B cell (primary cell): ENCODE measurements at regions not wholly inside any gene's neighbourhood (a gene's known extent, or its start where the extent isn't known, plus 50 kb on each side); places are given as distances from the start of the nearest gene placed in this dataset.

Source experiments
- ATAC-seq: fragments of 200-7000 bp; cut with Tn5 transposase; one replicate; pipeline ENCODE4 v1.10.0; 2021; ENCODE audit warnings: low read depth, mild to moderate bottlenecking, moderate number of reproducible peaks, moderate library complexity
- CTCF ChIA-PET: fragments of 350-600 bp; sonication (Branson Sonifier 250); formaldehyde crosslinking; loops from one replicate; lab custom pipeline; 2021; ENCODE audit warnings: antibody characterized with exemption, inconsistent platforms; lab: Charles Lee
- POLR2A ChIA-PET: fragments of 350-600 bp; sonication (Branson Sonifier 250); formaldehyde crosslinking; loops from one replicate; lab custom pipeline; 2021; ENCODE audit warnings: antibody characterized with exemption; lab: Charles Lee
- DNase-seq: peaks from one replicate; pipeline ENCODE4 v3.0.0; 2013
- H2AFZ ChIP-seq: 2 replicates; pipeline ENCODE4 v1.6.1; 2012; ENCODE audit warnings: mild to moderate bottlenecking, low read depth, low read length; ENCODE audit not compliant: insufficient read depth, poor library complexity, severe bottlenecking
- H3K27ac ChIP-seq, 2 donors: 1 replicate in 1 of 2; 2 replicates in 1 of 2; pipeline ENCODE4 v1.5.1; 2012 to 2013; ENCODE audit warnings: low read length in 2 of 2, mild to moderate bottlenecking in 2 of 2, moderate library complexity in 1 of 2
- H3K27me3 ChIP-seq, 4 experiments: fragments of 200-600 bp in 1 of 4; sonication (generic) in 1 of 4; replicated peaks in 1 of 4; 1 replicate in 2 of 4; 2 replicates in 2 of 4; pipeline versions ENCODE4 v1.6.1 to v1.7.0; 2013 to 2016; ENCODE audit warnings: low read length in 3 of 4, mild to moderate bottlenecking in 2 of 4, mixed read lengths in 1 of 4, moderate library complexity in 1 of 4; ENCODE audit not compliant: insufficient read depth in 4 of 4, control insufficient read depth in 3 of 4; ENCODE audit errors: control extremely low read depth in 1 of 4
- H3K36me3 ChIP-seq, 2 experiments: replicated peaks in 1 of 2; 1 replicate in 1 of 2; 2 replicates in 1 of 2; pipeline versions ENCODE4 v1.6.1 to v1.7.1; 2013; ENCODE audit warnings: low read length in 1 of 2; ENCODE audit not compliant: insufficient read depth in 2 of 2, control insufficient read depth in 1 of 2; ENCODE audit errors: control extremely low read depth in 1 of 2, extremely low read depth in 1 of 2
- H3K4me1 ChIP-seq, 2 donors: fragments of 200-600 bp in 1 of 2; sonication (generic) in 1 of 2; 1 replicate in 1 of 2; 2 replicates in 1 of 2; pipeline versions ENCODE4 v1.5.1 to v1.6.1; 2013 to 2017; ENCODE audit warnings: low read length in 2 of 2; ENCODE audit not compliant: control insufficient read depth in 2 of 2, insufficient read depth in 2 of 2
- H3K4me2 ChIP-seq: replicated peaks from 2 replicates; pipeline ENCODE3; 2012; ENCODE audit warnings: mild to moderate bottlenecking, low read depth, low read length; ENCODE audit not compliant: poor library complexity, severe bottlenecking
- H3K4me3 ChIP-seq, 5 experiments: fragments of 200-600 bp in 1 of 5; sonication (generic) in 1 of 5; 1 replicate in 3 of 5; 2 replicates in 2 of 5; pipeline versions ENCODE4 v1.5.1 to v1.7.0; 2011 to 2016; ENCODE audit warnings: low read length in 4 of 5, mild to moderate bottlenecking in 4 of 5, low read depth in 2 of 5, control low read depth in 1 of 5, moderate library complexity in 1 of 5; ENCODE audit not compliant: insufficient read depth in 1 of 5; ENCODE audit errors: control extremely low read depth in 1 of 5, extremely low read depth in 1 of 5
- H3K79me2 ChIP-seq: fragments of 200-600 bp; sonication (generic); one replicate; pipeline ENCODE4 v1.6.0; 2016; ENCODE audit warnings: low read length; ENCODE audit not compliant: control insufficient read depth, insufficient read depth
- H3K9ac ChIP-seq: fragments of 200-600 bp; sonication (generic); 2 replicates; pipeline ENCODE4 v1.6.1; 2017; ENCODE audit warnings: mild to moderate bottlenecking, low read length, moderate library complexity
- H3K9me3 ChIP-seq, 3 donors: one replicate each; pipeline versions ENCODE4 v1.6.1 to v1.7.1; 2013; ENCODE audit warnings: low read length in 2 of 3; ENCODE audit not compliant: control insufficient read depth in 2 of 3, insufficient read depth in 1 of 3; ENCODE audit errors: control extremely low read depth in 1 of 3
- H4K20me1 ChIP-seq: 2 replicates; pipeline ENCODE4 v1.6.0; 2012; ENCODE audit warnings: mild to moderate bottlenecking, low read length; ENCODE audit not compliant: insufficient read depth, control insufficient read depth, poor library complexity, severe bottlenecking
- H3K27ac Mint-ChIP-seq: one replicate; pipeline ENCODE4 v1.8.0; 2021; ENCODE audit warnings: mixed read lengths
- H3K27me3 Mint-ChIP-seq: one replicate; pipeline ENCODE4 v1.8.0; 2021; ENCODE audit warnings: mixed read lengths
- H3K4me1 Mint-ChIP-seq: one replicate; pipeline ENCODE4 v1.8.0; 2021; ENCODE audit warnings: mixed read lengths
- H3K4me3 Mint-ChIP-seq: one replicate; pipeline ENCODE4 v1.8.0; 2021; ENCODE audit warnings: mixed read lengths
- H3K9me3 Mint-ChIP-seq: one replicate; pipeline ENCODE4 v1.8.0; 2022; ENCODE audit warnings: mixed read lengths; ENCODE audit not compliant: insufficient read depth
- CTCF ChIP-seq: fragments of 200-600 bp; IDR thresholded peaks from one replicate; pipeline ENCODE4 v1.8.0; 2022; ENCODE audit warnings: antibody characterized with exemption, mild to moderate bottlenecking
- EZH2 ChIP-seq: IDR thresholded peaks from 2 replicates; pipeline ENCODE4 v1.6.1; 2012; ENCODE audit warnings: borderline replicate concordance, low read depth, mild to moderate bottlenecking, moderate library complexity, low read length; ENCODE audit not compliant: insufficient read depth, poor library complexity, severe bottlenecking
- WGBS: methylation state at CpG from one replicate; pipeline ENCODE4 v1.1.5; 2013; ENCODE audit warnings: missing lambda C conversion rate; ENCODE audit not compliant: insufficient coverage; 5-methylcytosine and 5-hydroxymethylcytosine counted together
- intact Hi-C: fragments of 100-400 bp; cut with micrococcal nuclease; formaldehyde crosslinking; loops from one replicate; pipeline ENCODE4 v1.10.0; 2022

- H3K4me3 Mint-ChIP-seq: no peak overlapping the region
- H3K4me2 ChIP-seq: no peak overlapping the region
- no peaks in the 10 kb centered on the region for H4K20me1 ChIP-seq
- H3K27ac ChIP-seq: no peak overlapping the region
- no peak overlapping the region for H2AFZ ChIP-seq
- no peaks in the 10 kb centered on the region for H3K27me3 Mint-ChIP-seq
- H3K9me3 ChIP-seq: peaks cover 0 to 6% (median 0%) of the 10 kb centered on the region in 3 donors
- ATAC-seq (no peak), DNase-seq (no peak)
- intact Hi-C loops: no loop called here
- no peaks in the 10 kb centered on the region for H3K9me3 Mint-ChIP-seq
- H3K4me1 Mint-ChIP-seq: peaks cover 8% of the 10 kb centered on the region
- H3K4me3 ChIP-seq: no peak overlapping the region
- H3K27ac Mint-ChIP-seq: no peak overlapping the region
- peaks cover 0 to 7% of the 10 kb centered on the region in 2 donors for H3K4me1 ChIP-seq
- no peak overlapping the region for H3K9ac ChIP-seq
- H3K36me3 ChIP-seq: no peaks in the 10 kb centered on the region
- CTCF ChIA-PET: no interaction called here
- TF ChIP-seq CTCF: no peak
- no peak for TF ChIP-seq EZH2
- WGBS: 68% methylated on average over 3 of the region's 4 CpGs
- H3K27me3 ChIP-seq: no peaks in the 10 kb centered on the region
- H3K79me2 ChIP-seq: no peaks in the 10 kb centered on the region
- POLR2A ChIA-PET: no interaction called here
These were observed 76.7 kb upstream of the SLC38A2 start for GRCh38 chr12:46449316-46449715.

- Histone ChIP-seq H3K9me3 (peaks cover 0 to 6% (median 0%) of the 10 kb centered on the region in 3 donors), H3K36me3 (no peaks in the 10 kb centered on the region), H3K4me1 (peaks cover 0 to 7% of the 10 kb centered on the region in 2 donors), H4K20me1 (no peaks in the 10 kb centered on the region), H3K79me2 (no peaks in the 10 kb centered on the region), H2AFZ (no peak overlapping the region), H3K27me3 (no peaks in the 10 kb centered on the region), H3K9ac (no peak overlapping the region), H3K4me3 (no peak overlapping the region), H3K4me2 (no peak overlapping the region), H3K27ac (no peak overlapping the region)
- DNase-seq (no peak), ATAC-seq (no peak)
- Mint-ChIP-seq H3K27me3 (no peaks in the 10 kb centered on the region), H3K4me3 (no peak overlapping the region), H3K4me1 (peaks cover 8% of the 10 kb centered on the region), H3K9me3 (no peaks in the 10 kb centered on the region), H3K27ac (no peak overlapping the region)
- intact Hi-C loops: no loop called here
- no peak for TF ChIP-seq CTCF
- TF ChIP-seq EZH2: no peak
- WGBS: 64% methylated on average over 2 of the region's 2 CpGs
- CTCF ChIA-PET: interaction anchor here (0.9 kb wide), 1 partner anchor 8 kb away, joined by 3 read pairs; no protein-coding TSS in a partner anchor
- POLR2A ChIA-PET: no interaction called here
These were observed 74.1 kb upstream of the SLC38A2 start for GRCh38 chr12:46446645-46447044.
